Fibroblast of skin of left quadriceps (primary cell): ENCODE measurements at regions not wholly inside any gene's neighbourhood (a gene's known extent, or its start where the extent isn't known, plus 50 kb on each side); places are given as distances from the start of the nearest gene placed in this dataset.
"Not testable (repeated sequence)": the region's sequence is repeated elsewhere in the genome, so short reads cannot be mapped to it uniquely, and the experiment has no call there.

Experiments
- DNase-seq, 2 experiments: peaks; one replicate each; pipeline ENCODE4 v3.0.0-alpha.2; 2013; ENCODE audit warnings: low read depth in 2 of 2

DNA sequence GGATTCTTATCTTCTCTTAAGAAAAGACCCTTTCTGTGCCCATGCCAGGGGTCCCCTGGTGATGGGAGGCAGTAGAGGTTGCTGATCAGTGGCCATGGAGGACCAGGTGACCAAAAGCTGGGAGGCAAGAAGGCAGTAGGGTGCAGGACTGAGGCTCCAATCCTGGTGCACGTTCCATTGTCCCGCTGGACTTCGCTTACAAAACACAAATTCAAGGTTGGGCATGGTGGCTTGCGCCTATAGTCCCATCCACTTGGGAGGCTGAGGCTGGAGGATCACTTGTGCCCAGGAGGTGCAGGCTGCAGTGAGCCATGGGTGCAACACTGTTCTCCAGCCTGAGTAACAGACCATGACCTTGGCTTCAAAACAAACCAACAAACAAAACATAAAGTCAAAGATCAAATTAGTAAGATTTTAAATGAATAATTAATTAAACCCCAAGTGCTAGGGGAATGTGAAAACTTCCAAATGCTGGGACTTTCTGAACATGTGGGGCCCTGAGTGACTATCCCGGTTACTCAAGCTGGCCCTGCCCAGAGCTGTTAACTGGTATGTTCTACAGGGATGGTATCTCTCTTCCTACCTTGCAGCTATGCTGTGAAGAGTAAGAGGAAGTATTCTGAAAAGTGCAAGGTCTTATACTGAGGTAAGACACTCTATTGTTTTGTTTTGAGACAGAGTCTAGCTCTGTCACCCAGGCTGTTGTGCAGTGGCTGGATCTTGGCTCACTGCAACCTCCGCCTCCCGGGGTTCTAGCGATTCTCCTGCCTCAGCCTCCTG lies 97.6 kb downstream of the LYZL2 start:
- no peak for DNase-seq

DNA sequence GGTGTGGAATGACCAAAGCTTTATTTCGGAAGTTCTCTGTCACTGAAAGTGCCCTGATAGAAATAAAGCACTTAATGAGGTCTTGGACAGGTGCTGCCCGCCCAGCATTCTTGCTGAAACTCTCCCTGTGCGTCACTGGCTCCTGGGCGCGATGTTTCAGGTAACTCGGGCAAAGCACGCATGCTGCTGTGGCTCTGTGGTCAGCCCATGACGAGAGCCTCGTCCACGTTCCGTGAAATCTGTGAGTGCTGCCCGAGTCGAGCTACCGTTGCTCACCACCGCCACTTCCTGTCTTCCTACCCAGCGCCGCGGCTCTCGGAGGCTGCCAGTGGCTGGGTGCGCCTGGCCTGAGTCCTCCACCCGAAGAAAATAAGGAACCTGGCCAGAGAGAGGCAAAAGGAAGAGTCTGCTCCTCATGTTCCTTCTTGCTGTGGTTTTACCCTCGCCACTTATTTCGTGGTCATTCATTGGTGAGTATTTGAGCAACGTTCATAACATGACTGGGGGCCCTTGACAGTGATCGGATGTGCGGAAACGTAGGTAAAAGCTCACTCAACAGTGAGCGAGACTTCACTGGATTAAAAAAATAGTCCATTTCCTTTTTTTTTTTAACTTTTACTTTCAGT lies 95.5 kb downstream of the MAP3K8 start:
- DNase-seq, result no peak

DNA sequence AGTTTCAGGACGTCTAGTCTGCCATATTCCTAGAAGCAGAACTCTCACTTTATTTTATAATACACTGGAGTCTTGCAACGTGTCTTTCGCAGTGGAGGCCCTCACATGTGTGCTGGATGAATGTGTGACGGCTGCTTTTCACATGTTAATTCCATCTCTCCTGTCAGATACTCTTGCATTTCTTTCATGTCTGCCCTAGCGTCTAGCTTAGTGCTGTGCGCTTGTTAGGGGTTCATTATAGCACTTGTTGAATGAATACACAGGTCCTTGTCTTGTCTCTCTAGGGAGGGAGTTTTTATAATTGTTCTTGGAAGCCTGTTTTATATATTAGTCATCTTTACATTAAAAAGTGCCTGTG lies 94.4 kb downstream of the MAP3K8 start:
- DNase-seq, result no peak

DNA sequence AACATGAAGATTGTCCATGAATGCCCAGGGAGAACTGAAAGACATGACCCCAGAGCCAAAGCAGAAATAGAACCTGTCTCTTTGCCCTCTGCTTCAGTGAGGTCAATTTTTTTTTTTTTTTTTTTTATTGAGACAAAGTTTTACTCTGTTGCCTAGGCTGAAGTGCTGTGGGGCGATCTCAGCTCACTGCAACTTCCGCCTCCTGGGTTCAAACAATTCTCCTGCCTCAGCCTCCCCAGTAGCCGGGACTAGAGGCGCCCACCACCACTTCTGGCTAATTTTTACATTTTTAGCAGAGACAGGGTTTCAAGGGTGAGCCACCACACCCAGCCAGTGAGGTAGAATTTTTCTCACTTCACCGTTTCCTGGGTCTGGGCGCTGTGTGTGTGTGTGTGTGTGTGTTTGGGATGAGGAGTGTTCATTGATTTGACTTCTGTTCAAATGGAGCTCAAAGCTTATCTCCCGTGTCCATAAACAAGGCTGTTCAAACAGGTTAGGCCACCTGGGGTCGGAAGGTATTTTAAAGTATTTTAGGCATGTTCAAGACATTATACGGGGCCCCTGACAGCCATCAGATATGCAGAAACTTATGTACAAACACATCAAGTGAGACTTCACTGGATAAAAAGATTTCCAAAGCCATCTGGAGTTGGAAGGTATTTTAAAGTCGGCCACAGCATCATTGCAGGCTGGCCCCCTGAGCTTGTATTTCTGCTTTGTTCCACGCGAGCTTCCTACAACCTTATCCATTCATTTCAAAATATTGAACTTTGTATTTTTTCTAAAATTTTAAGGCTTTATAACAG lies 93.8 kb downstream of the MAP3K8 start:
- no peak for DNase-seq

DNA sequence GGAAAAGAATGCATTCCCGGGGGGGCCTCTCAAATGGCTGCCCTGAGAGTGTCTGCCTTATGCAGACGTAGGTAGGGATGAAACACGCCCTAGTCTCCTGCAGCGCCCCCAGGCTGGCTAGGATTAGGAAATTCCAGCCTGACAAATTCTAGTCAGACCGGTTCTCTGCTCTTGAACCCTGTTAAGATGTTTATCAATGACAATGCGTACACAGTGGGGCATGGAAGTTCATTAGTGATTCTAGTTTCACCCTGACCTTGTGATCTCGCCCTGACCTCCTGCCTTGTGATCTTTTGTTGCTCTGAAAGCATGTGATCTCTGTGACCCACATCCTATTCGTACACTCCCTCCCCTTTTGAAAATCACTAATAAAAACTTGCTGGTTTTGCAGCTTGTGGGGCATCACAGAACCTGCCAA lies 88.7 kb downstream of the MAP3K8 start:
- not testable (repeated sequence) for DNase-seq

DNA sequence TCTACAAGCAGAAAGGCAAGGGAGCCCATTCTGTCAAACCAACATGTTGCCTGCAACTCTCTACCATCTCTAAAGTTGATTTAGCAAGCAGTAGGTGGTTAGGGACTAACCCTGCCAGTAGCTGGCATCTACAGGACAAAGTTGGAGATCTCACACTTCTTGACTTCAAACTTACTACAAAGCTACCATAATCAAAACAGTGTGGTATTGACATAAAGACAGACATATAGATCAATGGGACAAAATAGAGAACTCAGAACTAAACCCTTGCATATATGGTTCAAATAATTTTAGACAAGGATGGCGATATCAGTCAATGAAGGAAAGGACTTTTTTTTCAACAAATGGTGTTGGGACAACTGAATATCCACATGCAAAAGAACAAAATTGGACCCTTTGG lies 84.9 kb downstream of the MAP3K8 start:
- DNase-seq, result no peak
